ENCODE measurements at regions not wholly inside any gene's neighbourhood (a gene's known extent, or its start where the extent isn't known, plus 50 kb on each side); places are given as distances from the start of the nearest gene placed in this dataset.

DNA sequence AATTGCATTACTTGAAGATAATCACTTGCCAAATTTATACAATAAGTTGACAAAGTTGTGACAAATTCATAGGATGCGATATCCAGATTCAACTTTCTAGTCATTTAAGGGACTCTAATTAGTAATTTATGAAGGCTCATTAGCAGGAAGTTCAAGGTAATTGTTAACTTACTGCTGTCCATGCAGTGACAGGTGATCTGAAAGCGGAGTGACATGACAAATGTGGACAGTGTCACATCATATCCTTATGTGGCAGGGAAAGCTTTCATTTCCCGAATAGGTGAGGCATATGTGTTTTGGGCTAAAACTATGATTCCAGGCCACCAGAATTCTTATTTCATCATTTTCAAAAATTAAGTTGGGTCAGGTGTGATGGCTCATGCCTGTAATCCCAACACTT is 115.9 kb upstream of the BMP2 start:
- Histone ChIP-seq H3K36me3 (replicated peaks in 1 of 2; ENCODE audit: control insufficient read depth in 1 of 2, insufficient read depth in 2 of 2, low read length in 2 of 2) (no peaks in the 10 kb centered on the region), H2AFZ (ENCODE audit: low read length) (no peak overlapping the region), H3K9ac (ENCODE audit: insufficient read depth, low read depth, low read length) (no peak overlapping the region), H3K4me2 (ENCODE audit: low read depth, low read length) (no peak overlapping the region), H3K27me3 (ENCODE audit: control insufficient read depth in 1 of 2, insufficient read depth in 2 of 2, low read length in 2 of 2) (no peaks in the 10 kb centered on the region), H4K20me1 (ENCODE audit: insufficient read depth, low read length) (no peaks in the 10 kb centered on the region), H3K79me2 (ENCODE audit: insufficient read depth, low read length) (no peaks in the 10 kb centered on the region), H3K4me3 (replicated peaks in 1 of 3; ENCODE audit: insufficient read depth in 1 of 3, low read depth in 2 of 3, low read length in 3 of 3) (no peak overlapping the region), H3K27ac (ENCODE audit: extremely low read length, insufficient read depth, low read length) (no peak overlapping the region), H3K4me1 (ENCODE audit: insufficient read depth, low read length) (no peaks in the 10 kb centered on the region), H3K9me3 (ENCODE audit: low read length) (no peaks in the 10 kb centered on the region)
- BruUV-seq (replicated peaks), result no TSS peak
- in situ Hi-C loops (cut with HindIII; ENCODE audit: extremely low pct_ligation_motif_present, low pct_unique_long_range_greater_than_20kb) (no loop called here), intact Hi-C loops (cut with micrococcal nuclease; ENCODE audit: unreplicated experiment) (no loop called here)
- 40% methylated on average over 3 of the region's 3 CpGs for WGBS (ENCODE audit: low lambda C conversion rate)
- ChIA-PET CTCF (ENCODE audit: low intra/inter-chr PET ratio, low total read pairs) (no interaction called here), POLR2A (no interaction called here)
- TF ChIP-seq, protein P1, sequence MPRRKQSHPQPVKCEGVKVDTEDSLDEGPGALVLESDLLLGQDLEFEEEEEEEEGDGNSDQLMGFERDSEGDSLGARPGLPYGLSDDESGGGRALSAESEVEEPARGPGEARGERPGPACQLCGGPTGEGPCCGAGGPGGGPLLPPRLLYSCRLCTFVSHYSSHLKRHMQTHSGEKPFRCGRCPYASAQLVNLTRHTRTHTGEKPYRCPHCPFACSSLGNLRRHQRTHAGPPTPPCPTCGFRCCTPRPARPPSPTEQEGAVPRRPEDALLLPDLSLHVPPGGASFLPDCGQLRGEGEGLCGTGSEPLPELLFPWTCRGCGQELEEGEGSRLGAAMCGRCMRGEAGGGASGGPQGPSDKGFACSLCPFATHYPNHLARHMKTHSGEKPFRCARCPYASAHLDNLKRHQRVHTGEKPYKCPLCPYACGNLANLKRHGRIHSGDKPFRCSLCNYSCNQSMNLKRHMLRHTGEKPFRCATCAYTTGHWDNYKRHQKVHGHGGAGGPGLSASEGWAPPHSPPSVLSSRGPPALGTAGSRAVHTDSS (CRISPR knock-in tag; conservative IDR thresholded peaks at IDR 0.05), result no peak
- TF ChIP-seq TBL1XR1 (IDR thresholded peaks at IDR 0.05; ENCODE audit: borderline replicate concordance, low read length, partially characterized antibody) (no peak), HOXA3 (CRISPR knock-in tag; IDR thresholded peaks at IDR 0.05) (no peak), ZKSCAN5 (CRISPR knock-in tag; IDR thresholded peaks at IDR 0.05) (no peak), SOX13 (IDR thresholded peaks at IDR 0.05) (no peak), SOX13 (CRISPR knock-in tag; conservative IDR thresholded peaks at IDR 0.05 in 1 of 2, IDR thresholded peaks at IDR 0.05 in 1 of 2) (no peak), SP5 (CRISPR knock-in tag; IDR thresholded peaks at IDR 0.05; ENCODE audit: borderline replicate concordance, low read depth) (no peak), ZC3H4 (CRISPR knock-in tag; IDR thresholded peaks at IDR 0.05; ENCODE audit: borderline replicate concordance) (no peak), ZBTB20 (CRISPR knock-in tag; IDR thresholded peaks at IDR 0.05; ENCODE audit: borderline replicate concordance, low read depth) (no peak)
- TF ChIP-seq, protein P2, sequence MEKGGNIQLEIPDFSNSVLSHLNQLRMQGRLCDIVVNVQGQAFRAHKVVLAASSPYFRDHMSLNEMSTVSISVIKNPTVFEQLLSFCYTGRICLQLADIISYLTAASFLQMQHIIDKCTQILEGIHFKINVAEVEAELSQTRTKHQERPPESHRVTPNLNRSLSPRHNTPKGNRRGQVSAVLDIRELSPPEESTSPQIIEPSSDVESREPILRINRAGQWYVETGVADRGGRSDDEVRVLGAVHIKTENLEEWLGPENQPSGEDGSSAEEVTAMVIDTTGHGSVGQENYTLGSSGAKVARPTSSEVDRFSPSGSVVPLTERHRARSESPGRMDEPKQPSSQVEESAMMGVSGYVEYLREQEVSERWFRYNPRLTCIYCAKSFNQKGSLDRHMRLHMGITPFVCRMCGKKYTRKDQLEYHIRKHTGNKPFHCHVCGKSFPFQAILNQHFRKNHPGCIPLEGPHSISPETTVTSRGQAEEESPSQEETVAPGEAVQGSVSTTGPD (CRISPR knock-in tag; IDR thresholded peaks at IDR 0.05), result no peak
- no peak for DNase-seq (ENCODE audit: low spot score)
- ATAC-seq, result no peak
- FAIRE-seq, result no peak
